Esophagus muscularis mucosa (tissue), 3 donors: ENCODE measurements at regions not wholly inside any gene's neighbourhood (a gene's known extent, or its start where the extent isn't known, plus 50 kb on each side); places are given as distances from the start of the nearest gene placed in this dataset.

Source experiments
- POLR2A ChIP-seq: fragments of 450-650 bp; IDR thresholded peaks from one replicate; pipeline ENCODE4 v1.6.1; 2017; ENCODE audit warnings: antibody characterized with exemption, moderate library complexity, mild to moderate bottlenecking, low read depth
- POLR2AphosphoS5 ChIP-seq, 2 donors: sonication (generic); formaldehyde crosslinking; IDR thresholded peaks; one replicate each; pipeline ENCODE4 v1.6.1; 2017; ENCODE audit warnings: antibody characterized with exemption in 2 of 2
- TF ChIP-seq, protein P1 (sequence below), 3 experiments: fragments of 200-600 bp in 2 of 3; fragments of 450-650 bp in 1 of 3; sonication (generic) in 2 of 3; IDR thresholded peaks; one replicate each; pipeline ENCODE4 v1.5.1; 2017 to 2019; ENCODE audit warnings: antibody characterized with exemption in 3 of 3, mild to moderate bottlenecking in 2 of 3, moderate library complexity in 1 of 3

DNA sequence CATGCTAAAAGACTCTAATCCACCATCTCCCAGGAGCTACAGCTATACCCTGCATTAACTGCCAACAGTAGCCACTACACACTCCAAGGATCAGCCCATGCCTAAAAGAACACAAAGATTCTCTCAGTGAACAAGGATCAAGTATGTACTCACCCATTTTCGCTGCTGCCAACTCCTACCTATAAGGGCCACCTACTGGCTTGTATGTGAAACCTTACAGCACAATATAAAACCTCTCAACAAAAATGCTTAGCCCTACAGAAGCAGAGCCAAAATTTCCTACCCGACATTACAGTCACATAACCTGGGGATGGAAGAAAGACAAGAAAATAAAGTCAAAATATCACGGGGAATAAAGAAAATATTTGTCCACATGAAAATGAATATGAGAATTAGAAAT, 562.8 kb upstream of the POU3F4 start:
- TF ChIP-seq POLR2A (no peak), POLR2AphosphoS5 (IDR thresholded peaks at IDR 0.05) (no peak)
- TF ChIP-seq, protein P1, sequence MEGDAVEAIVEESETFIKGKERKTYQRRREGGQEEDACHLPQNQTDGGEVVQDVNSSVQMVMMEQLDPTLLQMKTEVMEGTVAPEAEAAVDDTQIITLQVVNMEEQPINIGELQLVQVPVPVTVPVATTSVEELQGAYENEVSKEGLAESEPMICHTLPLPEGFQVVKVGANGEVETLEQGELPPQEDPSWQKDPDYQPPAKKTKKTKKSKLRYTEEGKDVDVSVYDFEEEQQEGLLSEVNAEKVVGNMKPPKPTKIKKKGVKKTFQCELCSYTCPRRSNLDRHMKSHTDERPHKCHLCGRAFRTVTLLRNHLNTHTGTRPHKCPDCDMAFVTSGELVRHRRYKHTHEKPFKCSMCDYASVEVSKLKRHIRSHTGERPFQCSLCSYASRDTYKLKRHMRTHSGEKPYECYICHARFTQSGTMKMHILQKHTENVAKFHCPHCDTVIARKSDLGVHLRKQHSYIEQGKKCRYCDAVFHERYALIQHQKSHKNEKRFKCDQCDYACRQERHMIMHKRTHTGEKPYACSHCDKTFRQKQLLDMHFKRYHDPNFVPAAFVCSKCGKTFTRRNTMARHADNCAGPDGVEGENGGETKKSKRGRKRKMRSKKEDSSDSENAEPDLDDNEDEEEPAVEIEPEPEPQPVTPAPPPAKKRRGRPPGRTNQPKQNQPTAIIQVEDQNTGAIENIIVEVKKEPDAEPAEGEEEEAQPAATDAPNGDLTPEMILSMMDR (IDR thresholded peaks at IDR 0.05): no peak
